SK-N-MC (cell line): ENCODE measurements at regions not wholly inside any gene's neighbourhood (a gene's known extent, or its start where the extent isn't known, plus 50 kb on each side); places are given as distances from the start of the nearest gene placed in this dataset.

Experiments used
- EZH2 ChIP-seq: fragments of 200-600 bp; sonication (generic); IDR thresholded peaks from one replicate; pipeline ENCODE4 v1.6.1; 2017; ENCODE audit warnings: antibody characterized with exemption
- POLR2AphosphoS5 ChIP-seq: IDR thresholded peaks from 2 replicates; pipeline ENCODE4 v1.6.1; 2012; ENCODE audit warnings: mild to moderate bottlenecking, low read depth, low read length, borderline replicate concordance

DNA sequence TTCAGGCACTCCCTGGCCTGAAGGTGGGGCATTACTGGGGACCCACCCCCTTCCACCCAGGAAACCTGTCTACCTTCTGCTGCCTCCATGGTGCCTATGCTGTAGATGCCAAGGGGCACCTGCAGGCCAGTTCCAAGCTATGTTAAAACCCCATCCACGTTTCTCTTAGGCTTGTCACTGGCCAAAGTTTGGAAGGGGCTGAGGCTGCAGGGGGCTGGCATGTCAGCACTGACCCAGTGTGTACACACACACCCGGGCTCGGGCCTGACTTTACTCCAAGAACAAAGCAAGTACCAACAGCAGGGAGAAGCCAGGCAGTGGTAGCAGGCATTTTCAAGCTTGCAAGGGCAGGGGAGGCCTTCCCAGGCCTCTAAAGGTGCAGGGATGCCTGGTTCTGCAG lies 53.8 kb upstream of the PCDH15 start:
- TF ChIP-seq EZH2 (no peak), POLR2AphosphoS5 (no peak)
